Right ventricle myocardium superior (tissue), 1 donor: ENCODE measurements at regions not wholly inside any gene's neighbourhood (a gene's known extent, or its start where the extent isn't known, plus 50 kb on each side); places are given as distances from the start of the nearest gene placed in this dataset.

Source experiments
- ATAC-seq: fragments of 200-7000 bp; cut with Tn5 transposase; one replicate; pipeline ENCODE4 v1.9.1; 2020; ENCODE audit warnings: mild to moderate bottlenecking; ENCODE audit not compliant: poor library complexity
- DNase-seq: peaks from one replicate; pipeline ENCODE4 v3.0.0-alpha.2; 2020
- intact Hi-C: fragments of 100-400 bp; cut with DNase I; formaldehyde crosslinking; loops from one replicate; pipeline ENCODE4 v1.11.2; 2022
- donor health status: DM: no; HTN: yes; CAD: no; lungs with severe emphysema.

- no peak for ATAC-seq
- DNase-seq, result no peak
Observed at GRCh38 chr3:59443618-59444293, 393.9 kb upstream of the CFAP20DC start.

DNA sequence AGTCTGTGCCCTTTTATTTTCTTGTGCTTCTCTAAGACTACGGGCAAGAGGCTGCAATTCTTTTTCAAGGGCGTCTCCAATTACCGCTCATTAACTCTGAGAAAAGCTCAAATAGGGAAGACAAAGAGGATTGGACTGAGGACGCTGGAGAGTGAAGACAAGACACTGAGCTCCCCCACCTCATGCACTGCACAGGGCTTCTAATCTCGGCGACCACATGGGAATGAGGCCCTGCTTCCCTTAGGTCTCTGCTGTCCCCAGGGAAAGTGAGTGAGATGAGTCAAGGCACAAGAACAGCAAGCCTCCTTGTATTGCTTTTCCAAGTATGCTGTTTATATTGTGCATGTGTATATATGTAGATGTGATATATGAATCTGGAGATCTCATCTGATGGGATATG is 392.2 kb upstream of the CFAP20DC start:
- intact Hi-C loops, result no loop called here
- DNase-seq (no peak), ATAC-seq (no peak)

More at GRCh38 chr3:59443618-59444293, 393.9 kb upstream of the CFAP20DC start:
- intact Hi-C loops, result no loop called here

DNA sequence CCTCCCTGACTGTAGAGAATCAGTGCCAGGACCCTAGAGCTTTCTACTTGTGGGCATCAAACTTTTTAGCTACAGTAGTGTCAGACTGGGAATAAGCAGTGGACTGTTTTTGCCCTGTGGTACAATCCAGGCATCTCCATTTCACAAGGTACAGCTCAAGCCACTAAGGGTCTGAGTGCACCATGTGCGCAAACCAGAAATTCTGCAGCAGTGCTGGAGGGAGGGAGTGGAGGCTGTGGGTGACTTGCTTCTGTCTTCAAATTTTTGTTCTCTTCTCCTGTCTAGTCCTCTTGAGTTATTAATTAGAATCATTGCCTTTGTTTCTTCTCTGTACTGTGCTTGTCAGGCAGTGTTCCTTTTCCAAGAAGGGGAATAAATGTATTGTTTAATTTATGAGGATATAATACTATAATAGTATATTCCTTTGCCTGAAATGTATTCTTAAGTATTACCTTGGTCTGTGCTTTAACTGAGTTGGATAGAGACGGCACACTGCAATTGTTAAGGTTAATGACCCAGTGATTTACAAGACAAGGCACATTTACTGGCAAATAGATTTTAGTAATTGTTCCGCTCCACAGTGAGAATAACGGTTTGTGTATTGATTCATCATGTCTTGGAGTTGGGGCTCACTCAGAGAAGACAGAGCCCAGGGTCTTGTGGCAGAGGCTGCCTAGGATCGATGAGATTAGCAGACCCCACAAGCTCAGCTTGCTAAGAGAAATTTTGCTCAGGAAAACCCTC is 390.6 kb upstream of the CFAP20DC start:
- intact Hi-C loops, result no loop called here

DNA sequence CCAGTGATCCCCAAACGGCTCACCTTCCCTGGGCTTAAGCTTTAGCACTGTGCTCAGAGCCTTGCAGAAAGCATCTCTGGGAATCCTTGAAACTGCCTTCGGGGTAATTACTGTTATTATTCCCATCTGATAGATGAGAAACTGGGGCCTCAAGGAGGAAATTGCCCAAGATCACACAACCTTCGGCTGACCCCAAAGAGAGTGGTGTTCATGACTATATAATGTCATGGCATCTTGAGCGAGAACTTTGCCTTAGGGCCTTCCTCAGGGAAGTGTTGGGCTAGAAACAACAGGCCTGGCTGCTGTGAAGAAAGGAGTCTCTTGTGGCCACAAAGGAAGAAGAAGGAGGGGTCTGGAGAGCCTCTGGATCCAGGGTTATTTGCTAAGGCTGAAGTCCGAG is 388.7 kb upstream of the CFAP20DC start:
- no peak for ATAC-seq
- intact Hi-C loops, result no loop called here
- DNase-seq, result no peak

More for the DNA sequence above, 390.6 kb upstream of the CFAP20DC start:
- DNase-seq (no peak), ATAC-seq (no peak)

DNA sequence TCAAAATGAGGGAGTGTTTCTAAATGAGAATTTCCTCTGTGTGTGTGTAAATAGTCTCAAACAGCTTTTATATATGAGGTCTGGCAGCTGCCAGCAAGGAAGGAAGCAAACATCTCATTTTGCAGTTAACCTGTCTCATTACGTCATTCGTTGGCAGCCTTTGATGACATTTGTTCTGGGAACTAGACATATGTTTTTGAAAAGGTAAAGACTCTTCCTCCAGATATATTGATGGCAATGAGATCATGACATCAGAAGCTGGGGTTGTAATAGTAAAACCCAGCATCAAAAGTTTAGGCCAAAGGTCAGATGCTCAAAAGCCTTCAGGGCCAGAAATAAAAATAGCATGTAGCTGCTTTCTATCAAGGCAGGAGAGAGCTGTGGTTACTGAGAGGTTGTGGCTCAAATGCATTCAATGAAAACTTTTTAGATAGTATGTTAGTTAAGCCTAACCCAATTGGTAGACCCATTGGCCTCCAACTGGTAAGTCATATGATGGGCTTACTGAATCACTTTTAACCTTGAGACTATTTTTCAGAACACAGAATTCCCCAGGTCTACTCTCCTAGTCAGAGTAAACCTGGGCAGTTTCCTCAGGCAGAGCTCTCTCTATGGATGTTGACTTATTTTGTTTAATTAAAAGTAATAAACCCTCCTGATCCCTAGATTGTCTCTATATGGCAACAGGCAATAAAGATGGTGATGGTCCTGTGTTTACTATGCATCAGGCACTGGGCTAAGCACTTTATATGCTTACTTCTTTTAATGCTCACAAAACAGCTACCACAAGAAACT is 386.5 kb upstream of the CFAP20DC start:
- ATAC-seq (no peak), DNase-seq (no peak)
- intact Hi-C loops, result no loop called here

DNA sequence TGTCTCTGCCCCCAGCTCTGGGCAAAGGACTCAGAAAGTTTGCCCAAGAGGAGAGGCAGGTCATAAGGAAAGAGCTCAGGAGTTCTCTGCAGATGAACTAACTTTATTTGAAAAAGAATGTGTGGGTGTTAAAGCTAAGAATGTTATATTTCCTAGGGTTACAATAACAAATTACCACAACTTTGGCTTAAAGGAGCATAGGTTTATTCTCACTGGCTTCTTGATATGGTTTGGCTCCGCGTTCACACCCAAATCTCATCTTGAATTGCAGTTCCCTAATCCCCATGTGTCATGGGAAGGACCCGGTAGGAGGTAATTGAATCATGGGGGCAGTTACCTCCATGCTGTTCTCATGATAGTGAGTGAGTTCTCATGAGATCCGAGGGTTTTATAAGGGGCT is 383.7 kb upstream of the CFAP20DC start:
- DNase-seq (no peak), ATAC-seq (no peak)
- intact Hi-C loops, result no loop called here

- intact Hi-C loops, result no loop called here
- DNase-seq, result no peak
- ATAC-seq, result no peak
Observed at GRCh38 chr3:59432665-59433064, 382.8 kb upstream of the CFAP20DC start.

DNA sequence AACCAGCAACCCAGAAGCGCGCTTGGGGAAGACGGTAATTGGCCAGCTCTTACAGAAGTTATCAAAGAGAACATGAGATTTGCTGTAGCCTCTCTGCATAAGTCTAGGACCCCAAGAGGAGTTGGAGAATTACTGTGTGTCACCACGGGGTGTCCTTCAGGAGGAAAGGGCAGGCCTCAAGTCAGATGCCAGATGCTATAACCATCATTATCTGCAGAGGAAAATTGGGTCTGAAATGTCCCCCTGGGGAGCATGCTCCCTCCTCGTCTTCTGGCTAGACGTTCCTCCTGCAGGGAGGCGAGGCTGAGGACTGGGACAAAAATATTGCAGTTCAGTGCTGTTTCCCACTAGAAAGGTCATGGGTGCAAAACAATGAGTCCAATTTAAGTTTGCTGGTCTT is 380.5 kb upstream of the CFAP20DC start:
- intact Hi-C loops, result no loop called here
- ATAC-seq (no peak), DNase-seq (no peak)

GRCh38 chr3:59429198-59429597 is 379.4 kb upstream of the CFAP20DC start:
- ATAC-seq (no peak), DNase-seq (no peak)
- intact Hi-C loops, result no loop called here

DNA sequence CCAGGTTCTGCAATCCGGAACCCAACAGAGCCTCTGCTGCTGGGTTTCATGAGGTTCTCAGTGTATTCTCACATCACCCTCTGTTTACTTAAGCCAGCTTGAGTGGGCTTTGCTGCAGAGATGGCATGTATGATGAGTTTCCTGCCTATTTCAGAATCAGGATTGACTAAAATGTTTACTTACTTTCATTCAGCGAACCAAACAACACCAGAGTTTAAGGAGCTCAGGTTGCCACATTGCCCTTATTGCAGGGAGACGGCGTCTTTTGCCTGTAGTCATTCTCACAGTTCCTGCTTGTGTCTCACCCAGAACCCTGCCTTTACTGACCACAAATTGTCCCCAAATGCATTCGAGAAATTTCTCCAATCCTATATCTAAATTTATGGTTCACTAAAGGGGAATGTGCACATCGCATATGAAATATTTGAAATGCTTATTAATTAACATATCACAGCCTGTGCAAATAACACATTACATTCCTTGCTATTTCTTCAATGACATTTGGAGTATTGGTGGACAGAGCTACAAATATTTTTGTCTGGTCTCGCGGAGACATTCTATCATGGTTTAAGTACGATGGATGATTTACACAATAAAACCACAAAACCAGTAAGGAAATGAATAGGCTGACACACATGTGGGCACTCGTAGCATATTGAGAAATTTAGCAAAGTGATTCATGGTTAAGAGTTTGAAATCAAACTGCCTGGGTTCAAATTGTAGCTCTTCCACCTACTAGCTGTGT is 377.2 kb upstream of the CFAP20DC start:
- ATAC-seq (no peak), DNase-seq (no peak)
- intact Hi-C loops, result no loop called here

GRCh38 chr3:59425942-59426341 is 376.1 kb upstream of the CFAP20DC start:
- DNase-seq (no peak), ATAC-seq (no peak)
- intact Hi-C loops, result no loop called here

DNA sequence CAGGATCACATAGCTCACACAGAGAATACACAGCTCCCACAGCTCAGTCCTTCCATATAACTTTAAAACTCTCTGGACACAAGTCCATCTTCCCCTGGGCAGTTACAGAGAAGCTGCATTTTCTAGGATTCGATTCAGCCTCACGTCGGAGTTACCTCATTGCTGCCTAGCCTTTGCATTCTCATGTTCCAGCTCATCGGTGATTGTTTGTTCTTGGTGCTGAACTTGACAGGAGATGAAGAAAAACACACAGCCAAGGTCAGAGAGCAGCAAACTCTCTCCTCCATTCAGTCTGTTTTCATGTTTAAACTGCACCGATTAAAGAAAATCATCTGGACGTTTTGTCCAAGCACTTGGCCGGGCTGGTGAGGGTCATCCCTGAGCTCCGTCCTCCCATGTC is 375.5 kb upstream of the CFAP20DC start:
- no peak for ATAC-seq
- intact Hi-C loops, result no loop called here
- no peak for DNase-seq

DNA sequence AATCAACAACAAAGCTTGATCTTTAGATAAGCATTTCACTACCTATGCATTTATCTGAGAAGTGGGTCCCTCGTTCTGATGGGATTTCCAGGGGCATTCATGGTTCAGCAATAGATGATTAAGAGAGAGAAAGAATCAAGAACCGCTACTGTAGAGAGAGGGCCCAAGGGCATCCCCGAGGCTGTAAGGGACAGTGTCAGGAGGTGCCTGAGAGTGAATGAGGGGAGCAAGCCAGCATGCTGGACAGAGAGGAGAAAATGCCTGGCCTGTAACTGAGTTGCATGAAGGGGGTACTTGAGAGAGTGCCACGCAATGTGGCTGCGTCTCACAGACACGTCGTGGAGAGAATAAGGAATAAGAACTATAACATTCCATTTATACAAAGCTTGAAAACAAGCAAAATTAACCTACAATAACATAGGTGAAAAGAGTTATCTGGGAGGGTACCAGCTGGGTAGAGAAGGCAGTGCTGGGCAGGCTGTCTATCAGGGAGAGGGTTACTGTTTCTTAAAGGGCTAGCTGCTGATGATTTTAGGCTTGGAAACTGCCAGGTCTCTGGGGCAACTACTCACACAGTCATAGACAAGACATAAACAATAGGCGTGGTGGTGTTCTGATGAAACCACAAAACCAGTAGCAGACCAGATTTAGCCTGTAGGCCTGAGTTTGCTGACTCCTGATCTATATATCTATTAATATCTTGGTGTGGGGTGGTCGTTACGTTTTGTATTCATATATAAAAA is 374.6 kb upstream of the CFAP20DC start:
- peak; percentile 83 for ATAC-seq
- intact Hi-C loops, result no loop called here
- DNase-seq, result no peak

GRCh38 chr3:59423707-59424106 is 373.9 kb upstream of the CFAP20DC start:
- ATAC-seq, result peak; percentile 54
- intact Hi-C loops, result no loop called here
- DNase-seq, result no peak

DNA sequence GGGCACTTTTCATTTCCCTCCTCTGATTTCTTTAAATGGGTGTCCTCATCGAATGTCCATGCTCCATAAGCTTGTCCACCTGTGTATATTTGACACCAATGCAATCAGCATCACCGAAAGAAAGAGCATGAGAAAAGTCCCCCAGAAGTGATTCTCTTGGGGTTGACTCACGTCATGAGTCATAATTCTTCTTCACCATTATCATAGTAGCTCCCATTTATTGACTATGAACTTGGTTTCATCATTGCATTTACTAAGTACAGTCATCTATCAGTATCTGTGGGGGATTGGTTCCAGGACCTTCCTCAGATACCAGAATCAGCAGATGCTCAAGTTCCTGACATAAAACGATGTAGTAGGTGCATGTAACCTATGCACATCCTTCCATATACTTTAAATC is 372.5 kb upstream of the CFAP20DC start:
- intact Hi-C loops, result no loop called here
- no peak for ATAC-seq

GRCh38 chr3:59418836-59419235 is 369.0 kb upstream of the CFAP20DC start:
- intact Hi-C loops, result no loop called here
- DNase-seq, result no peak
- peak; percentile 38 for ATAC-seq

More for the DNA sequence above, 372.5 kb upstream of the CFAP20DC start:
- no peak for DNase-seq

DNA sequence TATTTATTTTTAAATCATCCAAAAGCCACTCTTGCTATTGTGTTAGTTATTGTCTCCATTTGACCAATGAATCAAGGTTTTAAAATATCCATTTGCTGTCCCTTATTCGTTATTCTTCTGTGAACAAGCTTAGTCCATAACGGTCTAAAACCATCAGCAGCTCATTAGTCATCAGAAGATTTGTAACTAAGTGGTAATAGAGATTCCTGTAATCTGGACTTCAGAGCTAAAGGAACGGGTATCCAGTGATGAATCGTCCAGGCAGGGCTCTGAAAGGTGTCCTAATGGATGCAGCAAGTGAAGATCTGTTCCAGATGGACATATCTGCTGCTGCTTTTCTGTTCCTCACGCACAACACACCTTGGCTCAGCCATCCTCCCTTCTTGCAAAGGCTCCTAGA is 362.7 kb upstream of the CFAP20DC start:
- intact Hi-C loops, result no loop called here
- ATAC-seq (no peak), DNase-seq (no peak)

DNA sequence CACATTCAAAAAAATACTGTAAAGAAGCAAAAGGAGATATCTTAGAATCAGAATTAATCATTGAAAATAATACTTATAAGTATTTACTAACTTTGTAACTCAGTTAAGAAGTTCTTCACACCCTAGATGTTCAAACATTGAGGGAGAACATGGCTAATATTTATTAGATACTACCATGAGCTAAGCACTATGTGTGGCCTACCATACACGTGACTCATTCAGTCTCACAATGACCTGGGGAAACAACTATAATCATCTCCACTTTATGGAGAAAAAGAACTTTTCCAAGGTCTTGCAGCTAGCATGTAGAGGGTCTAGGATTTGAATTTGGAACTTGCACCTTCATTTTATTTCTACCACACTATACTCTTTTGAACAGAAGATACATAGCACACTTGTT is 361.9 kb upstream of the CFAP20DC start:
- ATAC-seq, result no peak
- intact Hi-C loops, result no loop called here
- no peak for DNase-seq
